ENCODE measurements at regions not wholly inside any gene's neighbourhood (a gene's known extent, or its start where the extent isn't known, plus 50 kb on each side); places are given as distances from the start of the nearest gene placed in this dataset.

GRCh38 chr11:11016943-11017342 is 159.1 kb upstream of the ZBED5 start:
- TF ChIP-seq POLR2AphosphoS5 (IDR thresholded peaks at IDR 0.05) (no peak), POLR2A (IDR thresholded peaks at IDR 0.05; ENCODE audit: low read depth) (no peak)
- TF ChIP-seq, protein P1, sequence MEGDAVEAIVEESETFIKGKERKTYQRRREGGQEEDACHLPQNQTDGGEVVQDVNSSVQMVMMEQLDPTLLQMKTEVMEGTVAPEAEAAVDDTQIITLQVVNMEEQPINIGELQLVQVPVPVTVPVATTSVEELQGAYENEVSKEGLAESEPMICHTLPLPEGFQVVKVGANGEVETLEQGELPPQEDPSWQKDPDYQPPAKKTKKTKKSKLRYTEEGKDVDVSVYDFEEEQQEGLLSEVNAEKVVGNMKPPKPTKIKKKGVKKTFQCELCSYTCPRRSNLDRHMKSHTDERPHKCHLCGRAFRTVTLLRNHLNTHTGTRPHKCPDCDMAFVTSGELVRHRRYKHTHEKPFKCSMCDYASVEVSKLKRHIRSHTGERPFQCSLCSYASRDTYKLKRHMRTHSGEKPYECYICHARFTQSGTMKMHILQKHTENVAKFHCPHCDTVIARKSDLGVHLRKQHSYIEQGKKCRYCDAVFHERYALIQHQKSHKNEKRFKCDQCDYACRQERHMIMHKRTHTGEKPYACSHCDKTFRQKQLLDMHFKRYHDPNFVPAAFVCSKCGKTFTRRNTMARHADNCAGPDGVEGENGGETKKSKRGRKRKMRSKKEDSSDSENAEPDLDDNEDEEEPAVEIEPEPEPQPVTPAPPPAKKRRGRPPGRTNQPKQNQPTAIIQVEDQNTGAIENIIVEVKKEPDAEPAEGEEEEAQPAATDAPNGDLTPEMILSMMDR (IDR thresholded peaks at IDR 0.05): no peak

Data from esophagus muscularis mucosa (tissue), 3 donors.